ENCODE measurements at regions not wholly inside any gene's neighbourhood (a gene's known extent, or its start where the extent isn't known, plus 50 kb on each side); places are given as distances from the start of the nearest gene placed in this dataset.

- CTCF ChIA-PET (ENCODE audit: partially characterized antibody): interaction anchor here (1.0 kb wide), 1 partner anchor 11 kb away, joined by 3 read pairs; no protein-coding TSS in a partner anchor
- no peak for FAIRE-seq
- no peak overlapping the region for H4K91ac ChIP-seq (replicated peaks; ENCODE audit: insufficient read length, low read length)
- TF ChIP-seq TBP (IDR thresholded peaks at IDR 0.05; ENCODE audit: low read depth, low read length) (no peak), KDM1A (IDR thresholded peaks at IDR 0.05; ENCODE audit: borderline replicate concordance, low read length) (no peak), SP1 (IDR thresholded peaks at IDR 0.05; ENCODE audit: low read depth, low read length) (no peak), RBBP5 (IDR thresholded peaks at IDR 0.05; ENCODE audit: borderline replicate concordance, low read depth, low read length) (no peak), TCF12 (IDR thresholded peaks at IDR 0.05; ENCODE audit: low read depth, low read length) (no peak)
These were observed 350.2 kb upstream of the FAT1 start for GRCh38 chr4:187073820-187074219.

More at GRCh38 chr4:187073820-187074219, 350.2 kb upstream of the FAT1 start:
- POLR2A ChIA-PET (ENCODE audit: partially characterized antibody): no interaction called here
- Histone ChIP-seq H3K9ac (replicated peaks in 1 of 4; ENCODE audit: extremely low read depth in 1 of 4, low read depth in 3 of 4, low read length in 3 of 4) (no peak overlapping the region), H3K14ac (ENCODE audit: insufficient read length) (no peak overlapping the region), H2BK120ac (replicated peaks; ENCODE audit: low read depth, low read length) (no peak overlapping the region), H2BK12ac (ENCODE audit: low read depth, low read length) (no peak overlapping the region), H3K79me2 (ENCODE audit: control insufficient read depth in 1 of 2, insufficient read depth in 2 of 2, low read length in 2 of 2) (no peaks in the 10 kb centered on the region), H3K27me3 (replicated peaks in 1 of 4; ENCODE audit: control insufficient read depth in 3 of 4, extremely low read depth in 1 of 4, insufficient read depth in 3 of 4, low read length in 3 of 4) (no peaks in the 10 kb centered on the region; a peak in 2 of 7 replicates), H3K23me2 (ENCODE audit: low read depth, low read length) (no peaks in the 10 kb centered on the region), H2AK5ac (ENCODE audit: low read depth, low read length) (no peak overlapping the region), H3K9me3 (ENCODE audit: insufficient read depth in 2 of 2, low read depth in 1 of 2, low read length in 1 of 2) (no peaks in the 10 kb centered on the region), H3K79me1 (ENCODE audit: low read depth, low read length) (no peaks in the 10 kb centered on the region), H3K4me2 (ENCODE audit: insufficient read depth in 1 of 2, low read depth in 2 of 2, low read length in 2 of 2) (no peak overlapping the region), H2AFZ (ENCODE audit: low read length) (no peak overlapping the region), H3K18ac (ENCODE audit: extremely low read depth, low read length) (no peak overlapping the region), H2BK15ac (ENCODE audit: low read length) (no peak overlapping the region), H3K23ac (ENCODE audit: insufficient read length) (no peak overlapping the region), H3K56ac (replicated peaks; ENCODE audit: insufficient read length, low read depth, low read length) (no peak overlapping the region), H2BK5ac (ENCODE audit: low read depth, low read length) (no peak overlapping the region), H3K27ac (ENCODE audit: low read depth, low read length) (no peak overlapping the region), H4K5ac (ENCODE audit: insufficient read length, low read depth, low read length) (no peak overlapping the region), H3K4me3 (ENCODE audit: extremely low read depth in 1 of 4, insufficient read depth in 2 of 4, low read depth in 3 of 4, low read length in 4 of 4) (no peak overlapping the region), H3K36me3 (ENCODE audit: control insufficient read depth in 2 of 4, insufficient read depth in 4 of 4, low read length in 3 of 4) (no peaks in the 10 kb centered on the region), H3K4ac (replicated peaks; ENCODE audit: insufficient read length, low read depth, low read length) (no peak overlapping the region), H3K4me1 (replicated peaks in 1 of 4; ENCODE audit: control insufficient read depth in 3 of 4, insufficient read depth in 4 of 4, low read length in 3 of 4) (peaks cover 0 to 9% (median 7%) of the 10 kb centered on the region in 4 experiments; a peak in 4 of 7 replicates), H4K20me1 (replicated peaks in 1 of 2; ENCODE audit: control insufficient read depth in 1 of 2, insufficient read depth in 2 of 2, low read length in 2 of 2) (no peaks in the 10 kb centered on the region), H2BK20ac (ENCODE audit: low read length) (no peak overlapping the region), H4K8ac (ENCODE audit: extremely low read depth, insufficient read depth, low read length) (no peak overlapping the region)
- no peak for DNase-seq (ENCODE audit: low read depth in 1 of 2, low spot score in 2 of 2)
- 84% methylated on average over 7 of the region's 7 CpGs; no CpG with 5 or more reads in 1 of the 2 experiments for WGBS, 2 experiments (ENCODE audit: extremely low coverage in 1 of 2, insufficient coverage in 1 of 2, insufficient read length in 1 of 2, insufficient replicate concordance in 2 of 2, low coverage in 1 of 2, low lambda C conversion rate in 2 of 2, missing lambda C conversion rate in 1 of 2)

All from H1 (cell line).